ENCODE measurements at regions not wholly inside any gene's neighbourhood (a gene's known extent, or its start where the extent isn't known, plus 50 kb on each side); places are given as distances from the start of the nearest gene placed in this dataset.
A peak's percentile ranks its signal among the peaks of the same experiment; 100 is the strongest.

GRCh38 chr2:195407783-195408182, 249.2 kb upstream of the SLC39A10 start (continued):
- TF ChIP-seq FOSL2 (IDR thresholded peaks at IDR 0.05) = peak; percentile 53; the same call in 1 of the 2 replicates
- TF ChIP-seq FOSL2 (CRISPR knock-in tag; IDR thresholded peaks at IDR 0.05) = peak; percentile 67
- no peak for TF ChIP-seq RARB (CRISPR knock-in tag; IDR thresholded peaks at IDR 0.05)
- no peak for TF ChIP-seq CHD2 (IDR thresholded peaks at IDR 0.05; ENCODE audit: low read length, partially characterized antibody)

GRCh38 chr2:195406886-195407603, 250.0 kb upstream of the SLC39A10 start:
- FAIRE-seq (no peak), ATAC-seq (peak; percentile 64 to 70; a peak in 4 of 6 replicates), DNase-seq (ENCODE audit: low read depth in 1 of 2, low spot score in 1 of 2) (no peak)
- ChIA-PET CTCF (no interaction called here), POLR2A (no interaction called here)
- TF ChIP-seq FOSL2 (IDR thresholded peaks at IDR 0.05) (no peak), FOSL2 (CRISPR knock-in tag; IDR thresholded peaks at IDR 0.05) (peak; percentile 74; the same call in 1 of the 2 replicates), ZC3H11A (IDR thresholded peaks at IDR 0.05) (no peak)
- TF ChIP-seq, protein P1, sequence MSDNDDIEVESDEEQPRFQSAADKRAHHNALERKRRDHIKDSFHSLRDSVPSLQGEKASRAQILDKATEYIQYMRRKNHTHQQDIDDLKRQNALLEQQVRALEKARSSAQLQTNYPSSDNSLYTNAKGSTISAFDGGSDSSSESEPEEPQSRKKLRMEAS (IDR thresholded peaks at IDR 0.05) = no peak
- Histone ChIP-seq H3K9me3 (no peaks in the 10 kb centered on the region; the same call in 2 of the 3 replicates), H3K4me1 (peaks cover 36% of the 10 kb centered on the region), H3K27ac (peak overlapping the region; percentile 67 to 86), H3K4me2 (peak overlapping the region; percentile 44), H3K4me3 (no peak overlapping the region)
- 84% methylated on average over 13 of the region's 13 CpGs for WGBS (ENCODE audit: missing lambda C conversion rate)

DNA sequence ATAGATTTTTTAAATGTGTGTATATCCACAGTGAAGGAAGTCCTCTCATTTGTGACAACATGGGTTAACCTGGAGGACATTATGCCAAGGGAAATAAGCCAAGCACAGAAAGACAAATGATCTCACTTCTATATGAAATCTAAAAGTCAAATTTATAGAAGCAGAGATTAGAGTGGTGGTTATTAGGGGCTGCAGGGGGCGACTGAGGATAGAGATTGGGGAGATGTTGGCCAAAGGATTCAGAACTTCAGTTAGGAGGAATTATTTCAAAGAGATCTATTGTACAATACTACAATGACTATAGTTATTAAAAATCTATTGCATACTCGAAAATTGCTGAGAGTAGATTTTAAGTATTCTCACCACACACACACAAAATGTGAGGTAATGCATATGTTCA, 252.4 kb upstream of the SLC39A10 start:
- H3K4me3 ChIP-seq = no peak overlapping the region
- no peak for FAIRE-seq
- CTCF ChIA-PET = interaction anchor here (1.3 kb wide), 1 partner anchor 256 kb away, joined by 7 read pairs; no protein-coding TSS in a partner anchor
- WGBS (ENCODE audit: missing lambda C conversion rate) = 58% methylated on average over 2 of the region's 2 CpGs
- POLR2A ChIA-PET = no interaction called here
- no peak for DNase-seq (ENCODE audit: low read depth in 1 of 2, low spot score in 1 of 2)
- no peak overlapping the region for H3K27ac ChIP-seq
- peaks cover 36% of the 10 kb centered on the region for H3K4me1 ChIP-seq
- TF ChIP-seq ZSCAN20 (CRISPR knock-in tag; IDR thresholded peaks at IDR 0.05) (no peak), JUN (IDR thresholded peaks at IDR 0.05) (no peak), RAD21 (conservative IDR thresholded peaks at IDR 0.05 in 1 of 2, IDR thresholded peaks at IDR 0.05 in 1 of 2) (peak; percentile 12 to 30; a peak in 1 of 5 replicates), EHF (CRISPR knock-in tag; IDR thresholded peaks at IDR 0.05) (no peak)
- H3K9me3 ChIP-seq = no peaks in the 10 kb centered on the region; the same call in 2 of the 3 replicates
- no peak for ATAC-seq
- no peak overlapping the region for H3K4me2 ChIP-seq

- TF ChIP-seq ZNF302 (CRISPR knock-in tag; IDR thresholded peaks at IDR 0.05) (no peak), SMC3 (IDR thresholded peaks at IDR 0.05) (no peak), NFE2L2 (conservative IDR thresholded peaks at IDR 0.05; ENCODE audit: low read length) (no peak), CBX8 (IDR thresholded peaks at IDR 0.05) (no peak), PBX3 (IDR thresholded peaks at IDR 0.05) (no peak), SREBF2 (IDR thresholded peaks at IDR 0.05) (no peak), NR3C1 (IDR thresholded peaks at IDR 0.05) (no peak), CEBPB (IDR thresholded peaks at IDR 0.05) (no peak), POLR2A (IDR thresholded peaks at IDR 0.05; ENCODE audit: low read length) (no peak), HOXB5 (CRISPR knock-in tag; IDR thresholded peaks at IDR 0.05) (no peak), ELK1 (IDR thresholded peaks at IDR 0.05; ENCODE audit: low read depth, low read length) (no peak), FOSB (CRISPR knock-in tag; IDR thresholded peaks at IDR 0.05) (no peak), POLR2AphosphoS2 (conservative IDR thresholded peaks at IDR 0.05; ENCODE audit: low read length) (no peak), EHF (CRISPR knock-in tag; IDR thresholded peaks at IDR 0.05) (no peak), NPAS2 (CRISPR knock-in tag; IDR thresholded peaks at IDR 0.05; ENCODE audit: borderline replicate concordance) (no peak), CHD4 (IDR thresholded peaks at IDR 0.05; ENCODE audit: borderline replicate concordance) (no peak)
- TF ChIP-seq, protein P2, sequence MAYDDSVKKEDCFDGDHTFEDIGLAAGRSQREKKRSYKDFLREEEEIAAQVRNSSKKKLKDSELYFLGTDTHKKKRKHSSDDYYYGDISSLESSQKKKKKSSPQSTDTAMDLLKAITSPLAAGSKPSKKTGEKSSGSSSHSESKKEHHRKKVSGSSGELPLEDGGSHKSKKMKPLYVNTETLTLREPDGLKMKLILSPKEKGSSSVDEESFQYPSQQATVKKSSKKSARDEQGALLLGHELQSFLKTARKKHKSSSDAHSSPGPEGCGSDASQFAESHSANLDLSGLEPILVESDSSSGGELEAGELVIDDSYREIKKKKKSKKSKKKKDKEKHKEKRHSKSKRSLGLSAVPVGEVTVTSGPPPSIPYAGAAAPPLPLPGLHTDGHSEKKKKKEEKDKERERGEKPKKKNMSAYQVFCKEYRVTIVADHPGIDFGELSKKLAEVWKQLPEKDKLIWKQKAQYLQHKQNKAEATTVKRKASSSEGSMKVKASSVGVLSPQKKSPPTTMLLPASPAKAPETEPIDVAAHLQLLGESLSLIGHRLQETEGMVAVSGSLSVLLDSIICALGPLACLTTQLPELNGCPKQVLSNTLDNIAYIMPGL (CRISPR knock-in tag; IDR thresholded peaks at IDR 0.05; ENCODE audit: borderline replicate concordance) = no peak
- TF ChIP-seq, protein P1 (IDR thresholded peaks at IDR 0.05) = no peak
- TF ChIP-seq, protein P3, sequence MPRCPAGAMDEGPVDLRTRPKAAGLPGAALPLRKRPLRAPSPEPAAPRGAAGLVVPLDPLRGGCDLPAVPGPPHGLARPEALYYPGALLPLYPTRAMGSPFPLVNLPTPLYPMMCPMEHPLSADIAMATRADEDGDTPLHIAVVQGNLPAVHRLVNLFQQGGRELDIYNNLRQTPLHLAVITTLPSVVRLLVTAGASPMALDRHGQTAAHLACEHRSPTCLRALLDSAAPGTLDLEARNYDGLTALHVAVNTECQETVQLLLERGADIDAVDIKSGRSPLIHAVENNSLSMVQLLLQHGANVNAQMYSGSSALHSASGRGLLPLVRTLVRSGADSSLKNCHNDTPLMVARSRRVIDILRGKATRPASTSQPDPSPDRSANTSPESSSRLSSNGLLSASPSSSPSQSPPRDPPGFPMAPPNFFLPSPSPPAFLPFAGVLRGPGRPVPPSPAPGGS (IDR thresholded peaks at IDR 0.05) = no peak
- no peak for DNase-seq (ENCODE audit: low read depth in 1 of 2, low spot score in 1 of 2)
- Histone ChIP-seq H3K4me1 (no peaks in the 10 kb centered on the region), H3K9me3 (no peaks in the 10 kb centered on the region), H3K4me3 (no peak overlapping the region), H3K27ac (no peak overlapping the region), H3K4me2 (no peak overlapping the region)
- WGBS (ENCODE audit: missing lambda C conversion rate) = 72% methylated on average over 2 of the region's 2 CpGs
- no peak for FAIRE-seq
- ATAC-seq = no peak
- CTCF ChIA-PET = no interaction called here
- POLR2A ChIA-PET = no interaction called here
Measured at GRCh38 chr2:195396479-195396878, 260.5 kb upstream of the SLC39A10 start.
